HEK293T (cell line): ENCODE measurements at regions not wholly inside any gene's neighbourhood (a gene's known extent, or its start where the extent isn't known, plus 50 kb on each side); places are given as distances from the start of the nearest gene placed in this dataset.
"Not testable (repeated sequence)": the region's sequence is repeated elsewhere in the genome, so short reads cannot be mapped to it uniquely, and the experiment has no call there.

Source experiments
- FOXA1 ChIP-seq: fragments of 450-650 bp; IDR thresholded peaks from 2 replicates; pipeline ENCODE4 v1.6.1; 2016; ENCODE audit warnings: mild to moderate bottlenecking
- FOXK2 ChIP-seq: fragments of 450-650 bp; IDR thresholded peaks from 2 replicates; pipeline ENCODE4 v1.6.1; 2016; ENCODE audit warnings: mild to moderate bottlenecking
- FOXM1 ChIP-seq: fragments of 450-650 bp; IDR thresholded peaks from 2 replicates; pipeline ENCODE4 v1.6.1; 2017; ENCODE audit warnings: mild to moderate bottlenecking, borderline replicate concordance
- L3MBTL2 ChIP-seq: fragments of 450-650 bp; conservative IDR thresholded peaks from 2 replicates; pipeline ENCODE4 v1.6.1; 2016; ENCODE audit warnings: mild to moderate bottlenecking
- LEF1 ChIP-seq: fragments of 450-650 bp; IDR thresholded peaks from 2 replicates; pipeline ENCODE4 v1.6.1; 2017; ENCODE audit warnings: mild to moderate bottlenecking, borderline replicate concordance
- PKNOX1 ChIP-seq: fragments of 450-650 bp; IDR thresholded peaks from 2 replicates; pipeline ENCODE4 v1.6.1; 2016
- SP1 ChIP-seq: fragments of 450-650 bp; IDR thresholded peaks from 2 replicates; pipeline ENCODE4 v1.6.1; 2017
- SUZ12 ChIP-seq: fragments of 450-650 bp; IDR thresholded peaks from 2 replicates; pipeline ENCODE4 v1.6.1; 2016; ENCODE audit warnings: mild to moderate bottlenecking
- TARDBP ChIP-seq: fragments of 450-650 bp; IDR thresholded peaks from 2 replicates; pipeline ENCODE4 v1.6.1; 2016
- ZNF384 ChIP-seq: fragments of 450-650 bp; IDR thresholded peaks from 2 replicates; pipeline ENCODE4 v1.6.1; 2016

- not testable (repeated sequence) for TF ChIP-seq ZNF384, TARDBP, L3MBTL2, SP1, FOXK2, SUZ12, FOXM1, LEF1, PKNOX1, FOXA1
Observed at GRCh38 chr16:29145486-29146225, 160.8 kb downstream of the LAT start.
